GM12865 (cell line): ENCODE measurements at regions not wholly inside any gene's neighbourhood (a gene's known extent, or its start where the extent isn't known, plus 50 kb on each side); places are given as distances from the start of the nearest gene placed in this dataset.

Experiments used
- DNase-seq: peaks from one replicate; pipeline ENCODE4 v3.0.0; 2010; ENCODE audit warnings: low read depth
- H3K4me3 ChIP-seq: 2 replicates; pipeline ENCODE4 v1.5.1; 2011; ENCODE audit warnings: mild to moderate bottlenecking, low read depth, low read length, control low read depth
- CTCF ChIP-seq: IDR thresholded peaks from 2 replicates; pipeline ENCODE4 v1.5.1; 2011; ENCODE audit warnings: low read length, control low read depth, low read depth, inconsistent platforms; ENCODE audit not compliant: insufficient read depth; ENCODE audit errors: missing control alignments

GRCh38 chr2:239568601-239569000, 167.8 kb upstream of the HDAC4 start:
- TF ChIP-seq CTCF: no peak
- H3K4me3 ChIP-seq: no peak overlapping the region
- no peak for DNase-seq

GRCh38 chr2:239567786-239568185, 167.0 kb upstream of the HDAC4 start:
- no peak overlapping the region for H3K4me3 ChIP-seq
- DNase-seq: no peak
- TF ChIP-seq CTCF: no peak

- no peak for DNase-seq
- no peak for TF ChIP-seq CTCF
- H3K4me3 ChIP-seq: no peak overlapping the region
These were observed 166.3 kb upstream of the HDAC4 start for GRCh38 chr2:239566995-239567568.

GRCh38 chr2:239566162-239566994, 165.6 kb upstream of the HDAC4 start:
- TF ChIP-seq CTCF: no peak
- DNase-seq: no peak
- no peak overlapping the region for H3K4me3 ChIP-seq

- DNase-seq: no peak
- TF ChIP-seq CTCF: no peak
- no peak overlapping the region for H3K4me3 ChIP-seq
These were observed 163.8 kb upstream of the HDAC4 start for GRCh38 chr2:239564587-239564986.

GRCh38 chr2:239563561-239563960, 162.7 kb upstream of the HDAC4 start:
- no peak for DNase-seq
- TF ChIP-seq CTCF: no peak
- H3K4me3 ChIP-seq: no peak overlapping the region
